ENCODE measurements at regions not wholly inside any gene's neighbourhood (a gene's known extent, or its start where the extent isn't known, plus 50 kb on each side); places are given as distances from the start of the nearest gene placed in this dataset.

DNA sequence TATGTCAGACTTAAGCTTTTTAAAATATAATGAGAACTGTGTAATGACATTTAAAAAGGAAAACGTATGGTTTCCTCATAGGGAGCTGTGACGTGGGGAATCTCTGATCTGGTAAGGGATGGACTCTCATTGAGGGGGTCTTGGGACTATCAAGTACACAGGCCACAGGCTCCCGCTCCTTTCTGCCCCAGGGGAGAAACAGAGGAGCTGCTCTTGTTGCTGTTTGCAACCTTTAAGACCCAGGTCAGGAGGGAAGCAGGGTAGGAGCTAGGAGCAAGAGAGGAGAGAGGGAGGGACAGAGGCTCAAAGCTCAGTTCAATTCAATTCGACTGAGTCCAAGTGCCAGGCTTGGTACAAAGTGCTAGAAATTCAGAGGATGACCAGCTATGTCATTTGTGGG, 185.1 kb upstream of the CSF3R start:
- Histone ChIP-seq H3K79me2 (ENCODE audit: low read length) (no peaks in the 10 kb centered on the region), H3K27me3 (ENCODE audit: low read depth, low read length) (peaks cover 10% of the 10 kb centered on the region; the same call in 1 of the 2 replicates), H3K9me3 (ENCODE audit: insufficient read depth, low read length) (no peaks in the 10 kb centered on the region), H3K4me3 (ENCODE audit: low read length) (no peak overlapping the region), H3K4me2 (ENCODE audit: low read length) (no peak overlapping the region), H2AFZ (ENCODE audit: low read depth, low read length) (no peak overlapping the region), H3K27ac (ENCODE audit: low read length) (no peak overlapping the region), H3K9ac (ENCODE audit: low read length) (no peak overlapping the region), H4K20me1 (ENCODE audit: insufficient read depth, low read length) (no peaks in the 10 kb centered on the region), H3K4me1 (ENCODE audit: low read length) (peaks cover 31% of the 10 kb centered on the region), H3K36me3 (replicated peaks; ENCODE audit: low read depth, low read length) (no peaks in the 10 kb centered on the region)
- TF ChIP-seq, protein P1, sequence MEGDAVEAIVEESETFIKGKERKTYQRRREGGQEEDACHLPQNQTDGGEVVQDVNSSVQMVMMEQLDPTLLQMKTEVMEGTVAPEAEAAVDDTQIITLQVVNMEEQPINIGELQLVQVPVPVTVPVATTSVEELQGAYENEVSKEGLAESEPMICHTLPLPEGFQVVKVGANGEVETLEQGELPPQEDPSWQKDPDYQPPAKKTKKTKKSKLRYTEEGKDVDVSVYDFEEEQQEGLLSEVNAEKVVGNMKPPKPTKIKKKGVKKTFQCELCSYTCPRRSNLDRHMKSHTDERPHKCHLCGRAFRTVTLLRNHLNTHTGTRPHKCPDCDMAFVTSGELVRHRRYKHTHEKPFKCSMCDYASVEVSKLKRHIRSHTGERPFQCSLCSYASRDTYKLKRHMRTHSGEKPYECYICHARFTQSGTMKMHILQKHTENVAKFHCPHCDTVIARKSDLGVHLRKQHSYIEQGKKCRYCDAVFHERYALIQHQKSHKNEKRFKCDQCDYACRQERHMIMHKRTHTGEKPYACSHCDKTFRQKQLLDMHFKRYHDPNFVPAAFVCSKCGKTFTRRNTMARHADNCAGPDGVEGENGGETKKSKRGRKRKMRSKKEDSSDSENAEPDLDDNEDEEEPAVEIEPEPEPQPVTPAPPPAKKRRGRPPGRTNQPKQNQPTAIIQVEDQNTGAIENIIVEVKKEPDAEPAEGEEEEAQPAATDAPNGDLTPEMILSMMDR (IDR thresholded peaks at IDR 0.05; ENCODE audit: low read depth, low read length): no peak
- TF ChIP-seq EZH2phosphoT487 (IDR thresholded peaks at IDR 0.05; ENCODE audit: low read depth): no peak

DNA sequence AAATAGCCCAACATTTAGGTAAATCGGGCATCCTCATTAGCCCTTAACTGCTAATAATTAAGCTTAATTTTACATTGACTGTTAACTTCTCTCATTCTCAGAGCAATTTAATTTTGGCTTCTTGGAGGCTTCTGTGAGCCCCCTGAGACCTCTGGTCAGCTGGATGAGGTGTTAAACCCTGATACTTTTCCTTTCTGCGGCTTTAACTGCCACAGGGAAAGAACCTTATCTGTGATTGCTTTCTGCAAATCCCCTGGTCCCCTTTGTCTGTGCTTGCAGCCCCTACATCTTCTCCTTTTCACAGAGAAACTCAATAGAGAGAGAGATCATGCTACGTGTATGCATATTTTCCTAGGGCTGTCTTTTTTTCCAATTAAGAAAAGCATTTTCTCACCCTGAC, 184.5 kb upstream of the CSF3R start:
- Histone ChIP-seq H2AFZ (ENCODE audit: low read depth, low read length) (no peak overlapping the region), H3K36me3 (replicated peaks; ENCODE audit: low read depth, low read length) (no peaks in the 10 kb centered on the region), H3K9me3 (ENCODE audit: insufficient read depth, low read length) (no peaks in the 10 kb centered on the region), H3K9ac (ENCODE audit: low read length) (no peak overlapping the region), H3K4me1 (ENCODE audit: low read length) (peaks cover 31% of the 10 kb centered on the region), H3K27me3 (ENCODE audit: low read depth, low read length) (peaks cover 14% of the 10 kb centered on the region), H3K4me2 (ENCODE audit: low read length) (no peak overlapping the region), H3K27ac (ENCODE audit: low read length) (no peak overlapping the region), H3K4me3 (ENCODE audit: low read length) (no peak overlapping the region), H4K20me1 (ENCODE audit: insufficient read depth, low read length) (no peaks in the 10 kb centered on the region), H3K79me2 (ENCODE audit: low read length) (no peaks in the 10 kb centered on the region)
- TF ChIP-seq, protein P1 (IDR thresholded peaks at IDR 0.05; ENCODE audit: low read depth, low read length): no peak
- no peak for TF ChIP-seq EZH2phosphoT487 (IDR thresholded peaks at IDR 0.05; ENCODE audit: low read depth)

DNA sequence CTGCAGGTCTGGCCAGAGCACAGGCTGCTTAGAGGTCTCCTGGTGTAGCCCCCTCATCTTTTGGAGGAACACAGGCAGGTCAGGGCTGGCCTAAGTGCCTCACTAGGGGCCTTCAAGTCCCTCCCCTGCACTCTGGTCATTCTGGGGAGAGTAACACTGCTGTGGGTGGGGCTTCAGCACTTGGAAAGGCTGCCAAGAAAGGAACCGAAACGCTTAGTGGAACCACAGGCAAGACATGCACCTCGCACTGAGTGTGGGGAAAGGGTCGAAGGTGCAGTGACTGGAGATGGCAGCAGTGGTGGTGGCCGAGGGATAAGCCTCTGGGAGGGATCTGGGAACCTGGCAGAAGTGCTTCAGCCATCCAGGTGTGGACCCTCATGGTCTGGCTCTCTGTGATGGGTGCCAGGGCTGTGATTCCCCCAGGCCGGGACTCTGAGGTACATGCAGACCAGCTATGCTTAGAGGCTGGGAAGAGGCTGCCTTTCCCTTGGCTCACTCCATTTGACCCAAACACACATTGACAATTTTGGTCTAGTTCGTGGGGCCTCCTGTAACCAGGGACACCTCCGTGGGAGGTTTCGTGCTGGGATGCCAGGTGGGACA, 182.9 kb upstream of the CSF3R start:
- Histone ChIP-seq H3K79me2 (ENCODE audit: low read length) (no peaks in the 10 kb centered on the region), H3K9ac (ENCODE audit: low read length) (no peak overlapping the region), H3K4me3 (ENCODE audit: low read length) (0 out of 2 replicates have a peak overlapping the region, but pooled peaks have one; percentile 21), H3K27ac (ENCODE audit: low read length) (no peak overlapping the region), H2AFZ (ENCODE audit: low read depth, low read length) (no peak overlapping the region), H3K4me2 (ENCODE audit: low read length) (peak overlapping the region; percentile 66), H3K9me3 (ENCODE audit: insufficient read depth, low read length) (no peaks in the 10 kb centered on the region), H3K4me1 (ENCODE audit: low read length) (peaks cover 31% of the 10 kb centered on the region), H3K36me3 (replicated peaks; ENCODE audit: low read depth, low read length) (no peaks in the 10 kb centered on the region), H3K27me3 (ENCODE audit: low read depth, low read length) (peaks cover 16% of the 10 kb centered on the region), H4K20me1 (ENCODE audit: insufficient read depth, low read length) (no peaks in the 10 kb centered on the region)
- TF ChIP-seq EZH2phosphoT487 (IDR thresholded peaks at IDR 0.05; ENCODE audit: low read depth): no peak
- TF ChIP-seq, protein P1 (IDR thresholded peaks at IDR 0.05; ENCODE audit: low read depth, low read length): no peak

DNA sequence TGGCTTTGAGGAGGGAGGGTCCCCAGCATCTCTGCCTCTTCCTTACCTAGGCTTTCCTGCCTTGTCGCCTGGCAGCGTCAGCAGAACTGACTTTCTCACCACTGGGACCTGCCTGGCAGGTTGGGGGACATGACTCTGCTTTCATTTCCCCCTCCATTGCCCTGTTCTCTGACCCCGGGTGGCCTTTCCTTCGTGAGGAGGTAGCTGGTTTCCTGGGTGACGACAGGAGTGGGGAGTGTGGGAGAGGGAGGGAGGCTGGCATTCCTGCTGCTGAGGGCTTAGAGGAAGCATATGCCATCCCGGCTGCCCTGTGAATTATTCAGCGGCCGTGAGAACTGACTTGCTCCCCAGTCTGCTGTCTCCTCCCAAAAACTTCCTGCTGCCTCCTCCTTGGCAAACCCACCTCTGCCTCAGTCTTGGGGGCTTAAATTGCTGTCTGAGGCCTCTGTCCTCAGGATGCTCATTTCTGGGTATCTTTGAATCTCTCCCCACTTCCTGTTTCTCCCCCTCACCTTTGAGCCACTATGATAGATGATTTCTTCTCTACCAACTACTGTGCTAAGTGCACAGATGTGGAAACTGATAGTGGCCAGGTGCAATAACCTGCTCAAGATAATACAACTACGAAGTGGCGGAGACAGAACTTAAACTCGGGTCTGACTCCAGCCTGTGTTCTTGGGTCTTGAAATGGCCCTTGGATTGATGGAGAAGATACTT, 182.0 kb upstream of the CSF3R start:
- H3K9me3 ChIP-seq (ENCODE audit: insufficient read depth, low read length): no peaks in the 10 kb centered on the region
- peak overlapping the region; percentile 31; the same call in 1 of the 2 replicates for H2AFZ ChIP-seq (ENCODE audit: low read depth, low read length)
- peaks cover 16% of the 10 kb centered on the region for H3K27me3 ChIP-seq (ENCODE audit: low read depth, low read length)
- H4K20me1 ChIP-seq (ENCODE audit: insufficient read depth, low read length): no peaks in the 10 kb centered on the region
- no peaks in the 10 kb centered on the region for H3K36me3 ChIP-seq (replicated peaks; ENCODE audit: low read depth, low read length)
- H3K4me1 ChIP-seq (ENCODE audit: low read length): peaks cover 31% of the 10 kb centered on the region
- TF ChIP-seq EZH2phosphoT487 (IDR thresholded peaks at IDR 0.05; ENCODE audit: low read depth): no peak
- TF ChIP-seq, protein P1 (IDR thresholded peaks at IDR 0.05; ENCODE audit: low read depth, low read length): no peak
- H3K9ac ChIP-seq (ENCODE audit: low read length): no peak overlapping the region
- H3K4me3 ChIP-seq (ENCODE audit: low read length): no peak overlapping the region
- H3K4me2 ChIP-seq (ENCODE audit: low read length): peak overlapping the region; percentile 66
- no peak overlapping the region for H3K27ac ChIP-seq (ENCODE audit: low read length)
- no peaks in the 10 kb centered on the region for H3K79me2 ChIP-seq (ENCODE audit: low read length)
